ENCODE measurements at regions not wholly inside any gene's neighbourhood (a gene's known extent, or its start where the extent isn't known, plus 50 kb on each side); places are given as distances from the start of the nearest gene placed in this dataset.

- H3K4me3 ChIP-seq (ENCODE audit: low read depth, low read length) = no peak overlapping the region
- H3K36me3 ChIP-seq = no peaks in the 10 kb centered on the region
- no peaks in the 10 kb centered on the region for H3K9me3 ChIP-seq
- TF ChIP-seq CTCF (IDR thresholded peaks at IDR 0.05; ENCODE audit: low read depth, low read length) = no peak
- H3K4me1 ChIP-seq = no peaks in the 10 kb centered on the region; the same call in 1 of the 2 replicates
- DNase-seq = no peak
- no peaks in the 10 kb centered on the region for H3K27me3 ChIP-seq
These were observed 957.8 kb downstream of the GATA3 start for GRCh38 chr10:9012312-9012711.

DNA sequence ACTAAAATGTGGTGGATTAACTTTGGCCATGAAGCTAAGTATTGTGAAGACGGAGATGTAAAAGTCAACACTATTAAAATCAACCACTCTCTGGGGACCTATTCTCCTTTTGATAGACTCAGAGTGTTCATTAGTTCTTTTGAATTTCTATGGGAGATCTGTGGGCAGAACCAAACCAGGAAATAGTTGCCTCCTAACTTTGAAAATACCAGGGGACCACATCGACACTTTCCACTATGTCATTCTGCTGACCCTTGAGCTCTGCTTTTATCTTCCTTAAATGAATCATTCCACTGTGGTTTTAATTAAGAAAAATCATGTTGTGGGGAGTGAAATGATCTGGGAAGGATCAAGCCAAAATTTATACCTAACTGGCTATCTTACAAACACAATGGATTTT, 960.5 kb downstream of the GATA3 start:
- H3K36me3 ChIP-seq = no peaks in the 10 kb centered on the region
- no peaks in the 10 kb centered on the region; the same call in 1 of the 2 replicates for H3K4me1 ChIP-seq
- DNase-seq = no peak
- no peaks in the 10 kb centered on the region for H3K27me3 ChIP-seq
- no peak for TF ChIP-seq CTCF (IDR thresholded peaks at IDR 0.05; ENCODE audit: low read depth, low read length)
- no peak overlapping the region for H3K4me3 ChIP-seq (ENCODE audit: low read depth, low read length)
- H3K9me3 ChIP-seq = no peaks in the 10 kb centered on the region

- DNase-seq = no peak
- Histone ChIP-seq H3K4me3 (ENCODE audit: low read depth, low read length) (no peak overlapping the region), H3K4me1 (no peaks in the 10 kb centered on the region; the same call in 1 of the 2 replicates), H3K9me3 (no peaks in the 10 kb centered on the region), H3K27me3 (no peaks in the 10 kb centered on the region), H3K36me3 (no peaks in the 10 kb centered on the region)
- TF ChIP-seq CTCF (IDR thresholded peaks at IDR 0.05; ENCODE audit: low read depth, low read length) = no peak
These were observed 961.0 kb downstream of the GATA3 start for GRCh38 chr10:9015447-9015846.

DNA sequence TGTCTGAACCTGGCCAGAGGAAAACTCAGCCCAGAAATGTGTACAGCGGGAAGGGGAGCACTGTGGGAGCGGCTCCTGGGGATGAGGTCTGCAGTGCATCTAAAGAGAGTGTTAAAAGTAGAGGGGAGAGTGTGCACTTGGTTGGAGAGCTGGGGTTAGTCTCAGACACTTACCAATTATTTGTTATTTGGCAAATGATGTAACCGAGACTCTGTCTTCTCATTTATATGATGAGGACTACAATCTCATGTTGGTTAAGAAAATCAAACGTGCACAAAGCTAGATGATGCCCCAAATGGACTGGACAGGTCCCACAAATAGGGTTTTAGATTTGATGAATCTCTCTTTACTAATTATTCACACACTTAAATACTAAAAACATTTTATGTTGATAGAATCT, 962.4 kb downstream of the GATA3 start:
- TF ChIP-seq CTCF (IDR thresholded peaks at IDR 0.05; ENCODE audit: low read depth, low read length) = no peak
- H3K4me1 ChIP-seq = no peaks in the 10 kb centered on the region; the same call in 1 of the 2 replicates
- H3K4me3 ChIP-seq (ENCODE audit: low read depth, low read length) = no peak overlapping the region
- H3K27me3 ChIP-seq = no peaks in the 10 kb centered on the region
- H3K36me3 ChIP-seq = no peaks in the 10 kb centered on the region
- H3K9me3 ChIP-seq = no peaks in the 10 kb centered on the region
- no peak for DNase-seq

- DNase-seq = no peak
- Histone ChIP-seq H3K27me3 (no peaks in the 10 kb centered on the region), H3K36me3 (no peaks in the 10 kb centered on the region), H3K4me3 (ENCODE audit: low read depth, low read length) (no peak overlapping the region), H3K4me1 (no peaks in the 10 kb centered on the region; the same call in 1 of the 2 replicates), H3K9me3 (no peaks in the 10 kb centered on the region)
- TF ChIP-seq CTCF (IDR thresholded peaks at IDR 0.05; ENCODE audit: low read depth, low read length) = no peak
These were observed 964.0 kb downstream of the GATA3 start for GRCh38 chr10:9018195-9019173.

DNA sequence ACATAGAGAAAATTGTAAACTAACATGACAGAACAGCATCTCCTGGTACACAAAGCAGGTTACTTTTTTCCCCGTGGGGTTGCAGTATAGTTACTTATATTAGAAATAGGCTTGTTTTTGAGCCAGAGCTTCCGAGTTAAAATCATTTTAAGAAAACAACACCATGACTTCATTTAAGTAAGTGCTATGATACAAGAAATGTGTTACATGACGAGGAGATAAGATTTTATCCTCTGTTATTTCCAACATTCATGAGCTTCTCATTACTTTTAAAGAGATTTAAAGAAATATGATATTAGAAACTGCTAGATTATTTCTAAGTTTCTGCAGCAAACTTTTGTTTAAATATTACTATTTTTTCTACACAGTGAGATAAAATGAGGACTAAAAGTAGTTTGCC, 968.7 kb downstream of the GATA3 start:
- no peak overlapping the region for H3K4me3 ChIP-seq (ENCODE audit: low read depth, low read length)
- no peaks in the 10 kb centered on the region for H3K27me3 ChIP-seq
- no peak for TF ChIP-seq CTCF (IDR thresholded peaks at IDR 0.05; ENCODE audit: low read depth, low read length)

More for the DNA sequence above, 968.7 kb downstream of the GATA3 start:
- Histone ChIP-seq H3K36me3 (no peaks in the 10 kb centered on the region), H3K9me3 (no peaks in the 10 kb centered on the region), H3K4me1 (no peaks in the 10 kb centered on the region)
- DNase-seq = no peak
